PC-9 (cell line): ENCODE measurements at regions not wholly inside any gene's neighbourhood (a gene's known extent, or its start where the extent isn't known, plus 50 kb on each side); places are given as distances from the start of the nearest gene placed in this dataset.

Source experiments
- BruUV-seq: library from RNA; stranded (reverse); fragments of 400-500 nt; replicated peaks from 2 replicates; lab custom pipeline; 2021; lab: Mats Ljungman, UMichigan
- CTCF ChIA-PET: fragments of 300-600 bp; sonication (Branson Sonifier 250); formaldehyde crosslinking; loops from one replicate; lab custom pipeline; 2022; ENCODE audit warnings: antibody characterized with exemption; lab: Charles Lee
- POLR2A ChIA-PET: fragments of 300-600 bp; sonication (Branson Sonifier 250); formaldehyde crosslinking; loops from one replicate; lab custom pipeline; 2022; ENCODE audit warnings: antibody characterized with exemption; ENCODE audit not compliant: unreplicated experiment; lab: Charles Lee
- DNase-seq, 2 experiments: peaks; one replicate each; pipeline versions ENCODE4 v3.0.0 to v3.0.0-alpha.2; 2015 to 2022; ENCODE audit warnings: mixed read lengths in 1 of 2
- H2AFZ ChIP-seq: fragments of 200-600 bp; sonication (generic); 2 replicates; pipeline ENCODE4 v1.8.1; 2017; ENCODE audit warnings: antibody characterized with exemption
- H3F3A ChIP-seq: fragments of 200-600 bp; sonication (generic); 2 replicates; pipeline ENCODE4 v1.8.1; 2017; ENCODE audit warnings: antibody characterized with exemption, mild to moderate bottlenecking, low read depth; ENCODE audit not compliant: insufficient read depth
- H3K27ac ChIP-seq: fragments of 200-600 bp; sonication (generic); 2 replicates; pipeline ENCODE4 v1.6.1; 2016; ENCODE audit warnings: mixed run types
- H3K27me3 ChIP-seq: fragments of 200-600 bp; sonication (generic); 2 replicates; pipeline ENCODE4 v1.6.1; 2016; ENCODE audit warnings: low read depth, mixed run types; ENCODE audit not compliant: insufficient read depth
- H3K36me3 ChIP-seq: fragments of 200-600 bp; sonication (generic); 2 replicates; pipeline ENCODE4 v1.6.1; 2016; ENCODE audit warnings: low read depth, mixed run types
- H3K4me1 ChIP-seq: fragments of 200-600 bp; sonication (generic); replicated peaks from 2 replicates; pipeline ENCODE4 v1.6.1; 2016; ENCODE audit warnings: mixed run types; ENCODE audit not compliant: insufficient read depth
- H3K4me2 ChIP-seq: fragments of 200-600 bp; sonication (generic); 2 replicates; pipeline ENCODE4 v1.6.1; 2017; ENCODE audit warnings: mixed run types
- H3K4me3 ChIP-seq: fragments of 200-600 bp; sonication (generic); 2 replicates; pipeline ENCODE4 v1.6.1; 2016; ENCODE audit warnings: mixed run types
- H3K79me2 ChIP-seq: fragments of 200-600 bp; sonication (generic); 2 replicates; pipeline ENCODE4 v1.6.1; 2017; ENCODE audit warnings: low read depth, mixed run types
- H3K9me2 ChIP-seq: fragments of 200-600 bp; sonication (generic); 2 replicates; pipeline ENCODE4 v1.8.1; 2017; ENCODE audit warnings: mild to moderate bottlenecking; ENCODE audit not compliant: insufficient read depth
- H3K9me3 ChIP-seq: fragments of 200-600 bp; sonication (generic); 2 replicates; pipeline ENCODE4 v1.8.1; 2016; ENCODE audit warnings: low read depth; ENCODE audit not compliant: insufficient read depth
- H4K20me1 ChIP-seq: fragments of 200-600 bp; sonication (generic); 2 replicates; pipeline ENCODE4 v1.8.1; 2017; ENCODE audit not compliant: insufficient read depth
- CTCF ChIP-seq: fragments of 200-600 bp; sonication (generic); conservative IDR thresholded peaks from 2 replicates; pipeline ENCODE4 v1.6.1; 2017; ENCODE audit warnings: mixed run types, antibody characterized with exemption, mild to moderate bottlenecking, moderate library complexity
- EZH2 ChIP-seq: fragments of 200-600 bp; sonication (generic); IDR thresholded peaks from 2 replicates; pipeline ENCODE4 v1.8.0; 2017; ENCODE audit warnings: antibody characterized with exemption, low read depth
- intact Hi-C: fragments of 100-400 bp; cut with micrococcal nuclease; formaldehyde crosslinking; loops from one replicate; pipeline ENCODE4 v1.10.0; 2022; ENCODE audit not compliant: unreplicated experiment

- no peaks in the 10 kb centered on the region for H4K20me1 ChIP-seq
- H3K9me3 ChIP-seq = no peaks in the 10 kb centered on the region
- H3K27me3 ChIP-seq = peaks cover 8% of the 10 kb centered on the region; the same call in 1 of the 2 replicates
- no peaks in the 10 kb centered on the region for H3K36me3 ChIP-seq
- no peak overlapping the region for H3K27ac ChIP-seq
- intact Hi-C loops = no loop called here
- H3K4me3 ChIP-seq = no peak overlapping the region
- no peaks in the 10 kb centered on the region for H3K9me2 ChIP-seq
- H3K4me1 ChIP-seq = no peaks in the 10 kb centered on the region
- no TSS peak for BruUV-seq
- no peak for DNase-seq
- CTCF ChIA-PET = no interaction called here
- H3K79me2 ChIP-seq = no peaks in the 10 kb centered on the region
- POLR2A ChIA-PET = no interaction called here
- TF ChIP-seq CTCF (no peak), EZH2 (no peak)
- H3F3A ChIP-seq = no peaks in the 10 kb centered on the region
- H2AFZ ChIP-seq = no peak overlapping the region
- H3K4me2 ChIP-seq = no peak overlapping the region
These were observed 150.5 kb downstream of the TBXT start for GRCh38 chr6:166017032-166017635.

GRCh38 chr6:166014966-166015365 is 152.7 kb downstream of the TBXT start:
- ChIA-PET POLR2A (no interaction called here), CTCF (no interaction called here)
- BruUV-seq = no TSS peak
- TF ChIP-seq EZH2 = no peak
- TF ChIP-seq CTCF = no peak
- no peaks in the 10 kb centered on the region for H3K4me1 ChIP-seq
- H3K4me3 ChIP-seq = no peak overlapping the region
- no peaks in the 10 kb centered on the region for H4K20me1 ChIP-seq
- no peaks in the 10 kb centered on the region for H3K9me3 ChIP-seq
- H2AFZ ChIP-seq = no peak overlapping the region
- H3K4me2 ChIP-seq = no peak overlapping the region
- H3K36me3 ChIP-seq = no peaks in the 10 kb centered on the region
- H3K27ac ChIP-seq = no peak overlapping the region
- no peaks in the 10 kb centered on the region for H3K79me2 ChIP-seq
- no peak for DNase-seq
- H3K9me2 ChIP-seq = no peaks in the 10 kb centered on the region
- H3K27me3 ChIP-seq = peaks cover 22% of the 10 kb centered on the region
- H3F3A ChIP-seq = no peaks in the 10 kb centered on the region
- intact Hi-C loops = no loop called here

- ChIA-PET CTCF (no interaction called here), POLR2A (no interaction called here)
- Histone ChIP-seq H3K27ac (no peak overlapping the region), H2AFZ (no peak overlapping the region), H4K20me1 (no peaks in the 10 kb centered on the region), H3K79me2 (no peaks in the 10 kb centered on the region), H3K36me3 (no peaks in the 10 kb centered on the region), H3K9me2 (no peaks in the 10 kb centered on the region), H3K9me3 (no peaks in the 10 kb centered on the region), H3K4me1 (no peaks in the 10 kb centered on the region), H3K4me2 (no peak overlapping the region), H3F3A (no peaks in the 10 kb centered on the region), H3K27me3 (peaks cover 43% of the 10 kb centered on the region), H3K4me3 (no peak overlapping the region)
- intact Hi-C loops = no loop called here
- no TSS peak for BruUV-seq
- DNase-seq = no peak
- TF ChIP-seq EZH2 (no peak), CTCF (no peak)
These were observed 157.3 kb downstream of the TBXT start for GRCh38 chr6:166010136-166010960.
